ENCODE measurements at regions not wholly inside any gene's neighbourhood (a gene's known extent, or its start where the extent isn't known, plus 50 kb on each side); places are given as distances from the start of the nearest gene placed in this dataset.

DNA sequence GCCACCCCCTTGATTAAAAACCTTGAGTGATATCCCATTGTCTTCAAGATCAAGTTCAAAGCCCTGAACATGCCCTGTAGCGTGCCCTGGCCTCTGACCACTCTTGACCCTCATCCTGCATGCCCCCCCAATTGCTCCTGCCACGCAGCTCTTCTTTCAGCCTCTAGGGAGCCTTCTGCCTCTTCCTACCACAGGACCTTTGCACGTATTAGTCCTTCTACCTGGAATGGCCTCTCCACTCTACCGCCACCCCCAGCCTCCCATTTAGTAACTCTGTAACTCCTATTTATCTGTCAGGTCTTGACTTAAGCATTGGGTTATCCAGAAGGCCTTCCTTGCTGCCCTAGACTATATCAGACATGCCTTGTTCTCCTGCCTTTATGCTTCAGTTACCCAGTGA is 203.6 kb downstream of the TRIM29 start:
- H3K36me3 ChIP-seq (ENCODE audit: control insufficient read depth in 4 of 4, insufficient read depth in 3 of 4, low read depth in 1 of 4, low read length in 3 of 4) = no peaks in the 10 kb centered on the region
- WGBS = 87% methylated on average over 4 of the region's 4 CpGs
- TF ChIP-seq FOXA1 (IDR thresholded peaks at IDR 0.05) = no peak
- no peak for TF ChIP-seq EGR1 (IDR thresholded peaks at IDR 0.05; ENCODE audit: low read depth in 2 of 2)
- TF ChIP-seq REST (IDR thresholded peaks at IDR 0.05) = no peak
- TF ChIP-seq RAD21 (IDR thresholded peaks at IDR 0.05) = no peak
- TF ChIP-seq ATF3 (IDR thresholded peaks at IDR 0.05) = no peak
- TF ChIP-seq, protein P1, sequence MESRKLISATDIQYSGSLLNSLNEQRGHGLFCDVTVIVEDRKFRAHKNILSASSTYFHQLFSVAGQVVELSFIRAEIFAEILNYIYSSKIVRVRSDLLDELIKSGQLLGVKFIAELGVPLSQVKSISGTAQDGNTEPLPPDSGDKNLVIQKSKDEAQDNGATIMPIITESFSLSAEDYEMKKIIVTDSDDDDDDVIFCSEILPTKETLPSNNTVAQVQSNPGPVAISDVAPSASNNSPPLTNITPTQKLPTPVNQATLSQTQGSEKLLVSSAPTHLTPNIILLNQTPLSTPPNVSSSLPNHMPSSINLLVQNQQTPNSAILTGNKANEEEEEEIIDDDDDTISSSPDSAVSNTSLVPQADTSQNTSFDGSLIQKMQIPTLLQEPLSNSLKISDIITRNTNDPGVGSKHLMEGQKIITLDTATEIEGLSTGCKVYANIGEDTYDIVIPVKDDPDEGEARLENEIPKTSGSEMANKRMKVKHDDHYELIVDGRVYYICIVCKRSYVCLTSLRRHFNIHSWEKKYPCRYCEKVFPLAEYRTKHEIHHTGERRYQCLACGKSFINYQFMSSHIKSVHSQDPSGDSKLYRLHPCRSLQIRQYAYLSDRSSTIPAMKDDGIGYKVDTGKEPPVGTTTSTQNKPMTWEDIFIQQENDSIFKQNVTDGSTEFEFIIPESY (IDR thresholded peaks at IDR 0.05) = no peak
- no peak for TF ChIP-seq SP1 (IDR thresholded peaks at IDR 0.05)
- TF ChIP-seq GABPA (IDR thresholded peaks at IDR 0.05 in 1 of 2, conservative IDR thresholded peaks at IDR 0.05 in 1 of 2) = no peak
- TF ChIP-seq RXRA (IDR thresholded peaks at IDR 0.05) = no peak
- TF ChIP-seq FOXA2 (IDR thresholded peaks at IDR 0.05) = no peak
- TF ChIP-seq TAF1 (conservative IDR thresholded peaks at IDR 0.05) = no peak
- no peak for TF ChIP-seq MAX (IDR thresholded peaks at IDR 0.05)
- H3K27me3 ChIP-seq (ENCODE audit: control insufficient read depth in 4 of 4, insufficient read depth in 4 of 4, low read length in 3 of 4) = no peaks in the 10 kb centered on the region
- no peak overlapping the region for H3K9ac ChIP-seq (ENCODE audit: low read depth in 1 of 2, low read length in 2 of 2)
- no peak for DNase-seq (ENCODE audit: low spot score)
- H3K4me3 ChIP-seq (ENCODE audit: low read depth in 1 of 3, low read length in 3 of 3) = no peak overlapping the region
- no peaks in the 10 kb centered on the region for H3K4me1 ChIP-seq (ENCODE audit: control insufficient read depth in 4 of 4, insufficient read depth in 4 of 4, low read length in 3 of 4)
- no peaks in the 10 kb centered on the region for H3K9me3 ChIP-seq (ENCODE audit: control insufficient read depth in 4 of 4, low read length in 3 of 4)
- H3K27ac ChIP-seq (ENCODE audit: low read depth in 1 of 2, low read length in 2 of 2) = no peak overlapping the region

GRCh38 chr11:119933584-119933983 is 204.3 kb downstream of the TRIM29 start:
- DNase-seq (ENCODE audit: low spot score) = no peak
- no peaks in the 10 kb centered on the region for H3K4me1 ChIP-seq (ENCODE audit: control insufficient read depth in 4 of 4, insufficient read depth in 4 of 4, low read length in 3 of 4)
- WGBS = 50% methylated on average over 5 of the region's 5 CpGs
- H3K9me3 ChIP-seq (ENCODE audit: control insufficient read depth in 4 of 4, low read length in 3 of 4) = no peaks in the 10 kb centered on the region
- H3K27me3 ChIP-seq (ENCODE audit: control insufficient read depth in 4 of 4, insufficient read depth in 4 of 4, low read length in 3 of 4) = no peaks in the 10 kb centered on the region
- no peak for TF ChIP-seq RAD21 (IDR thresholded peaks at IDR 0.05)
- TF ChIP-seq JUND (IDR thresholded peaks at IDR 0.05) = no peak
- TF ChIP-seq SP1 (IDR thresholded peaks at IDR 0.05) = no peak
- no peak for TF ChIP-seq FOXA2 (IDR thresholded peaks at IDR 0.05)
- no peak for TF ChIP-seq FOXA1 (IDR thresholded peaks at IDR 0.05)
- TF ChIP-seq REST (IDR thresholded peaks at IDR 0.05) = no peak
- no peak for TF ChIP-seq EGR1 (IDR thresholded peaks at IDR 0.05; ENCODE audit: low read depth in 2 of 2)
- TF ChIP-seq CTCF (IDR thresholded peaks at IDR 0.05; ENCODE audit: low read depth, low read length, missing input control) = no peak
- TF ChIP-seq, protein P1 (IDR thresholded peaks at IDR 0.05) = no peak
- no peak for TF ChIP-seq RXRA (IDR thresholded peaks at IDR 0.05)
- TF ChIP-seq GABPA (IDR thresholded peaks at IDR 0.05 in 1 of 2, conservative IDR thresholded peaks at IDR 0.05 in 1 of 2) = no peak
- TF ChIP-seq NR2F2 (IDR thresholded peaks at IDR 0.05) = no peak
- no peak for TF ChIP-seq MAX (IDR thresholded peaks at IDR 0.05)
- no peak for TF ChIP-seq HNF4G (IDR thresholded peaks at IDR 0.05)
- no peak overlapping the region for H3K27ac ChIP-seq (ENCODE audit: low read depth in 1 of 2, low read length in 2 of 2)
- no peak overlapping the region for H3K4me3 ChIP-seq (ENCODE audit: low read depth in 1 of 3, low read length in 3 of 3)
- H3K9ac ChIP-seq (ENCODE audit: low read depth in 1 of 2, low read length in 2 of 2) = no peak overlapping the region
- no peaks in the 10 kb centered on the region for H3K36me3 ChIP-seq (ENCODE audit: control insufficient read depth in 4 of 4, insufficient read depth in 3 of 4, low read depth in 1 of 4, low read length in 3 of 4)

All from liver (tissue), 8 donors.